Liver (tissue), 7 donors: ENCODE measurements at regions not wholly inside any gene's neighbourhood (a gene's known extent, or its start where the extent isn't known, plus 50 kb on each side); places are given as distances from the start of the nearest gene placed in this dataset.
A peak's percentile ranks its signal among the peaks of the same experiment; 100 is the strongest.

ENCODE experiments used
- DNase-seq: peaks from one replicate; pipeline ENCODE4 v3.0.0-alpha.2; 2017; ENCODE audit warnings: low spot score
- H3K27ac ChIP-seq, 2 donors: one replicate each; pipeline ENCODE4 v1.7.0; 2013; ENCODE audit warnings: inconsistent platforms in 2 of 2, low read length in 2 of 2, control low read depth in 1 of 2, low read depth in 1 of 2, mild to moderate bottlenecking in 1 of 2
- H3K27me3 ChIP-seq, 4 donors: one replicate each; pipeline versions ENCODE4 v1.6.1 to v1.7.0; 2013; ENCODE audit warnings: low read length in 3 of 4, inconsistent platforms in 1 of 4, mild to moderate bottlenecking in 1 of 4, moderate library complexity in 1 of 4; ENCODE audit not compliant: control insufficient read depth in 4 of 4, insufficient read depth in 4 of 4
- H3K36me3 ChIP-seq, 4 donors: one replicate each; pipeline versions ENCODE4 v1.6.1 to v1.7.0; 2013; ENCODE audit warnings: low read length in 3 of 4, mild to moderate bottlenecking in 3 of 4, low read depth in 1 of 4, moderate library complexity in 1 of 4; ENCODE audit not compliant: control insufficient read depth in 4 of 4, insufficient read depth in 3 of 4
- H3K4me1 ChIP-seq, 4 donors: one replicate each; pipeline versions ENCODE4 v1.6.1 to v1.7.0; 2013; ENCODE audit warnings: low read length in 3 of 4, mild to moderate bottlenecking in 3 of 4, moderate library complexity in 1 of 4; ENCODE audit not compliant: control insufficient read depth in 4 of 4, insufficient read depth in 4 of 4
- H3K4me3 ChIP-seq, 3 donors: one replicate each; pipeline versions ENCODE4 v1.6.1 to v1.7.0; 2013; ENCODE audit warnings: low read length in 3 of 3, control low read depth in 1 of 3, low read depth in 1 of 3, mild to moderate bottlenecking in 1 of 3
- H3K9ac ChIP-seq, 2 donors: one replicate each; pipeline ENCODE4 v1.7.0; 2013; ENCODE audit warnings: low read length in 2 of 2, mild to moderate bottlenecking in 2 of 2, moderate library complexity in 2 of 2, control low read depth in 1 of 2, low read depth in 1 of 2
- H3K9me3 ChIP-seq, 4 donors: one replicate each; pipeline versions ENCODE4 v1.6.1 to v1.7.0; 2013; ENCODE audit warnings: low read length in 3 of 4; ENCODE audit not compliant: control insufficient read depth in 4 of 4
- ATF3 ChIP-seq: IDR thresholded peaks from 2 replicates; pipeline ENCODE4 v1.6.1; 2016; ENCODE audit warnings: antibody characterized with exemption
- EGR1 ChIP-seq, 2 donors: IDR thresholded peaks; 2 replicates each; pipeline ENCODE4 v1.6.1; 2016 to 2018; ENCODE audit warnings: antibody characterized with exemption in 2 of 2, low read depth in 2 of 2
- FOXA1 ChIP-seq: IDR thresholded peaks from 2 replicates; pipeline ENCODE4 v1.6.1; 2016; ENCODE audit warnings: antibody characterized with exemption
- GABPA ChIP-seq, 2 donors: IDR thresholded peaks in 1 of 2; conservative IDR thresholded peaks in 1 of 2; 2 replicates each; pipeline ENCODE4 v1.6.1; 2016; ENCODE audit warnings: antibody characterized with exemption in 2 of 2, mild to moderate bottlenecking in 1 of 2, moderate library complexity in 1 of 2
- HNF4A ChIP-seq, 2 donors: conservative IDR thresholded peaks; 2 replicates each; pipeline ENCODE4 v1.6.1; 2016; ENCODE audit warnings: antibody characterized with exemption in 2 of 2, mild to moderate bottlenecking in 2 of 2
- HNF4G ChIP-seq: IDR thresholded peaks from 2 replicates; pipeline ENCODE4 v1.6.1; 2016; ENCODE audit warnings: antibody characterized with exemption
- JUND ChIP-seq, 2 donors: IDR thresholded peaks; 2 replicates each; pipeline ENCODE4 v1.6.1; 2016; ENCODE audit warnings: antibody characterized with exemption in 2 of 2
- MAX ChIP-seq: IDR thresholded peaks from 2 replicates; pipeline ENCODE4 v1.6.1; 2016; ENCODE audit warnings: antibody characterized with exemption
- NR2F2 ChIP-seq: IDR thresholded peaks from 2 replicates; pipeline ENCODE4 v1.6.1; 2016; ENCODE audit warnings: antibody characterized with exemption
- RAD21 ChIP-seq, 2 donors: IDR thresholded peaks; 2 replicates each; pipeline ENCODE4 v1.6.1; 2016; ENCODE audit warnings: antibody characterized with exemption in 2 of 2, mild to moderate bottlenecking in 2 of 2
- REST ChIP-seq: IDR thresholded peaks from 2 replicates; pipeline ENCODE4 v1.6.1; 2016; ENCODE audit warnings: antibody characterized with exemption, mild to moderate bottlenecking
- RXRA ChIP-seq, 2 donors: IDR thresholded peaks; 2 replicates each; pipeline ENCODE4 v1.6.1; 2017 to 2018; ENCODE audit warnings: antibody characterized with exemption in 2 of 2, mild to moderate bottlenecking in 1 of 2
- SP1 ChIP-seq: IDR thresholded peaks from 2 replicates; pipeline ENCODE4 v1.6.1; 2018; ENCODE audit warnings: antibody characterized with exemption, mild to moderate bottlenecking
- TAF1 ChIP-seq: conservative IDR thresholded peaks from 2 replicates; pipeline ENCODE4 v1.6.1; 2016; ENCODE audit warnings: antibody characterized with exemption, mild to moderate bottlenecking
- YY1 ChIP-seq: IDR thresholded peaks from 2 replicates; pipeline ENCODE4 v1.6.1; 2016; ENCODE audit warnings: antibody characterized with exemption, mild to moderate bottlenecking
- WGBS: extraction: QIAGEN DNeasy Blood & Tissue Kit; methylation state at CpG from one replicate; pipeline ENCODE4 v1.1.7; 2013; 5-methylcytosine and 5-hydroxymethylcytosine counted together
- donor health status: healthy.
- donor health status: healthy.
- donor health status: healthy.
- donor health status: healthy.

- Histone ChIP-seq H3K27me3 (no peaks in the 10 kb centered on the region), H3K9me3 (no peaks in the 10 kb centered on the region), H3K4me3 (no peak overlapping the region), H3K4me1 (no peaks in the 10 kb centered on the region), H3K27ac (no peak overlapping the region), H3K9ac (no peak overlapping the region), H3K36me3 (no peaks in the 10 kb centered on the region)
- no peak for TF ChIP-seq ATF3
- TF ChIP-seq GABPA (IDR thresholded peaks at IDR 0.05 in 1 of 2, conservative IDR thresholded peaks at IDR 0.05 in 1 of 2): no peak
- no peak for TF ChIP-seq NR2F2
- TF ChIP-seq RAD21 (IDR thresholded peaks at IDR 0.05): no peak
- no peak for TF ChIP-seq YY1
- no peak for TF ChIP-seq REST
- TF ChIP-seq TAF1: no peak
- no peak for TF ChIP-seq MAX
- TF ChIP-seq HNF4A (conservative IDR thresholded peaks at IDR 0.05): no peak
- TF ChIP-seq JUND (IDR thresholded peaks at IDR 0.05): no peak
- no peak for TF ChIP-seq RXRA (IDR thresholded peaks at IDR 0.05)
- TF ChIP-seq SP1: no peak
- no peak for TF ChIP-seq HNF4G
- DNase-seq: no peak
- WGBS: 83% methylated on average over 4 of the region's 4 CpGs
Measured at GRCh38 chr18:27627927-27628326, 442.8 kb upstream of the CHST9 start.

- Histone ChIP-seq H3K36me3 (no peaks in the 10 kb centered on the region), H3K4me1 (peaks cover 6 to 33% (median 31%) of the 10 kb centered on the region in 4 donors), H3K9ac (peak overlapping the region in 1 of 2 donors; percentile 79), H3K4me3 (no peak overlapping the region), H3K27me3 (no peaks in the 10 kb centered on the region), H3K9me3 (no peaks in the 10 kb centered on the region), H3K27ac (peak overlapping the region; percentile 76 to 77)
- 21% methylated on average over 2 of the region's 2 CpGs for WGBS
- TF ChIP-seq TAF1: no peak
- TF ChIP-seq RAD21 (IDR thresholded peaks at IDR 0.05): peak in 1 of 2 donors; percentile 11
- peak; percentile 26 for TF ChIP-seq REST
- TF ChIP-seq HNF4A (conservative IDR thresholded peaks at IDR 0.05): peak; percentile 76 to 79
- peak; percentile 56 for TF ChIP-seq ATF3
- peak; percentile 17 for TF ChIP-seq NR2F2
- TF ChIP-seq GABPA (IDR thresholded peaks at IDR 0.05 in 1 of 2, conservative IDR thresholded peaks at IDR 0.05 in 1 of 2): no peak
- TF ChIP-seq YY1: peak; percentile 82
- no peak for TF ChIP-seq EGR1 (IDR thresholded peaks at IDR 0.05; ENCODE audit: low read depth in 2 of 2)
- peak; percentile 89 to 90 for TF ChIP-seq RXRA (IDR thresholded peaks at IDR 0.05)
- TF ChIP-seq SP1: peak; percentile 82
- no peak for TF ChIP-seq FOXA1
- TF ChIP-seq MAX: peak; percentile 65
- TF ChIP-seq JUND (IDR thresholded peaks at IDR 0.05): peak; percentile 51 to 81
- peak; percentile 18 for TF ChIP-seq HNF4G
- no peak for DNase-seq
Measured at GRCh38 chr18:27621236-27621890, 436.3 kb upstream of the CHST9 start.
